Panc1 (cell line): ENCODE measurements at regions not wholly inside any gene's neighbourhood (a gene's known extent, or its start where the extent isn't known, plus 50 kb on each side); places are given as distances from the start of the nearest gene placed in this dataset.
A peak's percentile ranks its signal among the peaks of the same experiment; 100 is the strongest.

Experiments used
- ATAC-seq: fragments of 200-7000 bp; cut with Tn5 transposase; 2 replicates; pipeline ENCODE4 v1.9.1; 2020; ENCODE audit warnings: mild to moderate bottlenecking, moderate library complexity
- BruUV-seq: library from RNA; stranded (reverse); fragments of 400-500 nt; replicated peaks from 2 replicates; lab custom pipeline; 2021; lab: Mats Ljungman, UMichigan
- CTCF ChIA-PET: fragments of 300-600 bp; sonication (Branson Sonifier 250); formaldehyde crosslinking; loops from one replicate; lab custom pipeline; 2022; ENCODE audit warnings: antibody characterized with exemption; lab: Charles Lee
- POLR2A ChIA-PET: fragments of 300-600 bp; sonication (Branson Sonifier 250); formaldehyde crosslinking; loops from one replicate; lab custom pipeline; 2022; ENCODE audit warnings: antibody characterized with exemption; lab: Charles Lee
- DNase-seq: peaks from one replicate; pipeline ENCODE4 v3.0.0-alpha.2; 2010; ENCODE audit warnings: low read depth, low spot score
- H3K27ac ChIP-seq: 2 replicates; pipeline ENCODE4 v1.5.1; 2011; ENCODE audit warnings: mild to moderate bottlenecking, low read length, inconsistent platforms
- H3K27me3 ChIP-seq: fragments of 200-500 bp; sonication (Bioruptor generic); 2 replicates; pipeline ENCODE4 v1.6.0; 2014; ENCODE audit warnings: low read length, inconsistent platforms; ENCODE audit not compliant: control insufficient read depth, insufficient read depth
- H3K36me3 ChIP-seq: fragments of 200-500 bp; sonication (Bioruptor generic); 2 replicates; pipeline ENCODE4 v1.5.1; 2014; ENCODE audit warnings: inconsistent platforms, mild to moderate bottlenecking, low read length, moderate library complexity; ENCODE audit not compliant: control insufficient read depth, insufficient read depth
- H3K4me1 ChIP-seq: 2 replicates; pipeline ENCODE4 v1.5.1; 2011; ENCODE audit warnings: inconsistent platforms, mild to moderate bottlenecking, low read length, moderate library complexity; ENCODE audit not compliant: control insufficient read depth, insufficient read depth
- H3K4me3 ChIP-seq, 2 experiments: 2 replicates each; pipeline ENCODE4 v1.5.1; 2011 to 2012; ENCODE audit warnings: low read depth in 2 of 2, low read length in 2 of 2, mild to moderate bottlenecking in 2 of 2, inconsistent platforms in 1 of 2, moderate library complexity in 1 of 2
- H3K9me3 ChIP-seq: fragments of 200-500 bp; sonication (Bioruptor generic); 2 replicates; pipeline ENCODE4 v1.5.1; 2014; ENCODE audit warnings: low read depth, mild to moderate bottlenecking, inconsistent platforms, low read length, moderate library complexity; ENCODE audit not compliant: control insufficient read depth, insufficient read depth
- CTCF ChIP-seq: fragments of 450-650 bp; IDR thresholded peaks from 2 replicates; pipeline ENCODE4 v1.5.1; 2017; ENCODE audit warnings: mild to moderate bottlenecking
- POLR2AphosphoS5 ChIP-seq: IDR thresholded peaks from 2 replicates; pipeline ENCODE4 v1.6.1; 2012; ENCODE audit warnings: mild to moderate bottlenecking, low read depth, low read length, moderate library complexity
- REST ChIP-seq, 2 experiments: IDR thresholded peaks; 2 replicates each; pipeline ENCODE4 v1.6.1; 2011 to 2012; ENCODE audit warnings: low read depth in 2 of 2, control low read depth in 1 of 2, low read length in 1 of 2, mild to moderate bottlenecking in 1 of 2, moderate library complexity in 1 of 2; ENCODE audit not compliant: insufficient read depth in 1 of 2
- SIN3A ChIP-seq: IDR thresholded peaks from 2 replicates; pipeline ENCODE4 v1.6.1; 2012; ENCODE audit warnings: low read depth, mild to moderate bottlenecking, low read length, moderate library complexity, borderline replicate concordance; ENCODE audit not compliant: insufficient read depth
- TCF7L2 ChIP-seq: IDR thresholded peaks from 2 replicates; pipeline ENCODE4 v1.6.1; 2011; ENCODE audit warnings: mild to moderate bottlenecking, low read depth, low read length, inconsistent platforms
- in situ Hi-C: cut with HindIII; loops from 2 replicates; pipeline ENCODE4 v1.10.0; 2016; ENCODE audit warnings: low sequenced_read_pairs, low pct_unique_long_range_greater_than_20kb
- intact Hi-C: fragments of 100-400 bp; cut with micrococcal nuclease; formaldehyde crosslinking; loops from one replicate; pipeline ENCODE4 v1.10.0; 2022; ENCODE audit not compliant: unreplicated experiment

- DNase-seq (no peak), ATAC-seq (no peak)
- Histone ChIP-seq H3K27me3 (no peaks in the 10 kb centered on the region), H3K4me1 (no peaks in the 10 kb centered on the region), H3K9me3 (no peaks in the 10 kb centered on the region), H3K4me3 (no peak overlapping the region), H3K36me3 (no peaks in the 10 kb centered on the region), H3K27ac (no peak overlapping the region)
- no TSS peak for BruUV-seq
- intact Hi-C loops: loop anchor here (5.0 kb wide), 1 partner anchor 802 kb away; no protein-coding TSS in a partner anchor
- ChIA-PET POLR2A (no interaction called here), CTCF (no interaction called here)
- TF ChIP-seq POLR2AphosphoS5: no peak
- no peak for TF ChIP-seq SIN3A
- TF ChIP-seq CTCF: peak; percentile 32; the same call in 1 of the 2 replicates
- in situ Hi-C loops: no loop called here
Observed at GRCh38 chr3:19065027-19065426, 83.3 kb upstream of the KCNH8 start.

- Histone ChIP-seq H3K27ac (no peak overlapping the region), H3K4me1 (no peaks in the 10 kb centered on the region), H3K27me3 (no peaks in the 10 kb centered on the region), H3K9me3 (no peaks in the 10 kb centered on the region), H3K36me3 (no peaks in the 10 kb centered on the region), H3K4me3 (no peak overlapping the region)
- ChIA-PET POLR2A (no interaction called here), CTCF (no interaction called here)
- BruUV-seq: no TSS peak
- DNase-seq (no peak), ATAC-seq (no peak)
- intact Hi-C loops (no loop called here), in situ Hi-C loops (no loop called here)
- TF ChIP-seq CTCF: no peak
- TF ChIP-seq TCF7L2: no peak
- no peak for TF ChIP-seq SIN3A
- no peak for TF ChIP-seq REST (IDR thresholded peaks at IDR 0.05; ENCODE audit: insufficient read depth in 1 of 2, low read depth in 2 of 2, low read length in 1 of 2)
- TF ChIP-seq POLR2AphosphoS5: no peak
Observed at GRCh38 chr3:19063936-19064335, 84.4 kb upstream of the KCNH8 start.
